NCI-H460 (cell line): ENCODE measurements at regions not wholly inside any gene's neighbourhood (a gene's known extent, or its start where the extent isn't known, plus 50 kb on each side); places are given as distances from the start of the nearest gene placed in this dataset.
A peak's percentile ranks its signal among the peaks of the same experiment; 100 is the strongest.

ENCODE experiments used
- DNase-seq: peaks from one replicate; pipeline ENCODE4 v3.0.0-alpha.2; 2016; ENCODE audit warnings: low read depth; ENCODE audit errors: extremely low read depth

- no peak for DNase-seq
Measured at GRCh38 chr6:145169726-145170224, 565.5 kb downstream of the EPM2A start.

DNA sequence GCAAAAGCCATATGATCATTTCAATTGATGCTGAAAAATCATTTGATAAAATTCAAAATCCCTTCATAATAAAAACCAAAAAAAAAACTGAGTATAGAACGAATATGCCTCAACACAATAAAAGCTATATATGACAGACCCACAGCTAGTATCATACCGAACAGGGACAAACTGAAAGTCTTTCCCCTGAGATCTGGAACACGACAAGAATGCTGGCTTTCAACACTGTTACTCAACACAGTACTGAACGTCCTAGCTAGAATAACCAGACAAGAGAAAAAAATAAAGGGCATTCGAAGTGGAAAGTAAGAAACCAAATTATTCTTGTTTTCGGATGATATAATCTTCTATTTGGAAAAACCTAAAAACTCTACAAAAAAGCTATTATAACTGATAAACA, 559.9 kb downstream of the EPM2A start:
- DNase-seq = no peak

- DNase-seq = no peak
Measured at GRCh38 chr6:145178391-145178790, 556.9 kb downstream of the EPM2A start.

- no peak for DNase-seq
Measured at GRCh38 chr6:145187491-145188206, 547.7 kb downstream of the EPM2A start.

DNA sequence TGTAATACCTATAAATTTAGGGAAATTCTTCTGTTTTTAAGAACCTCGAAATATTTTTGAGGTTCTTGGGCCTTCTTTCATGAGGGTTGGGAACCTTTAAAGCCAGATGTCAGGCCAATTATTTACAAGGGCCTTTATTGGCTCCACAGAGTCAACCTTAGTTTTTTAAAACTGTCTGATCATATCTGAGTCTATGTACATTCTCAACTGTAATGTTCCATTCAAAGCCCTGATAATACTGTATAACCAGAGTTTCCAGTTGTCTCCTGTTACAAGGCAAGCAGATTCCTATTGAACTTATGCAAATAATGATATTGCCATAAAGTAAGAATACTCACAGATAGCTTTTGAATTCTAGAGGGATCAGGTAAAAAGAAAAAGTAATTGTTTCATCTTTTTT, 545.5 kb downstream of the EPM2A start:
- DNase-seq = no peak

DNA sequence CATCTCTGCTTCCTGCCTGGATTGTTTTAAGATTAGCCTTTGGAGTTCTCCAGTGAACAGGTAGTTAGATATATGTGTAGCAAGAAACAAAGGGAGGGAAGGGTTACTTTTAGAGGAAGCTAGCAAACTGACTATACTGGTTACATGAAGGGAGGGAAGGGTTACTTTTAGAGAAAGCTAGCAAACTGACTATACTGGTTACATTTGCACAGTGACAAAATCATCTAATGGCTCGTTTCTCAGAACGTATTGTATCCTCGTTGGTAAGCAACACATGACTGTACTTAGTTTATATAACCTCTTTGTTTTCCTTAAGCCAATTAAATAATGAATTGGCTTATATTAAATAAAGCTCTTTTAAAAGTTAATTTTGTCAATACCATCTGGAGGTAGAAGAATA, 540.9 kb downstream of the EPM2A start:
- DNase-seq = no peak

GRCh38 chr6:145199961-145200360, 535.4 kb downstream of the EPM2A start:
- DNase-seq = peak; percentile 73

- DNase-seq = no peak
Measured at GRCh38 chr6:145204301-145204700, 531.0 kb downstream of the EPM2A start.

DNA sequence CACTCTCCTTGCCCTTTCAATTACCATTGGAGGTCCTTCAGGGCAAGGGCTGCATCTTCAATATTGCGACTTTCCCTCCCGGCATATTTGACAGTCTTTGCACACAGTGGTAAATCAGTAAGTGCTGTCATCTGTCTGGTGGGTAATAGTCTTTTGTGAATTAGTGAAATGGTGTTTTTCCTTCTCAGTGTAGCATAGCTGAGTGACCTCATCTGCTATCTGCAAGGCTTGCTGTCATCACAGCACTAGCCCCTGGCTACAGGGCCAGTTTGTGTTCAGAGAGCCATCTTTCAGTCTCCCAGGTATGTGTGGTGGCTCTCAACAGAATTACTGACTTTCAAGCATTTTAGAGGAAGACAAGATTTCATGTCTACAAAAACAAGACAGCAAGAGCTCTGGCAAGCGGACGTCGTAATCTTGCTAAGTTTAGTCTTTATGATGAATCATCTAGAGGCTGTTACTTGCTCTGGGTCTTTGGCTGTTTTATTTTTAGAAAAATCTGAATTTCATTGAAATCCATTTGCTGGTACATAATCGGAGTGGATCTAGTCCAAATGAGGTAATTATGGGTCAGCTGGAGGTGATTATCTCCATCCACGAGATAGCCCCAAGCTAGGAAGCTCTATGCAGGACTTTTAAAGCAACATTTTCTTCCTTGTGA, 528.9 kb downstream of the EPM2A start:
- DNase-seq = no peak

DNA sequence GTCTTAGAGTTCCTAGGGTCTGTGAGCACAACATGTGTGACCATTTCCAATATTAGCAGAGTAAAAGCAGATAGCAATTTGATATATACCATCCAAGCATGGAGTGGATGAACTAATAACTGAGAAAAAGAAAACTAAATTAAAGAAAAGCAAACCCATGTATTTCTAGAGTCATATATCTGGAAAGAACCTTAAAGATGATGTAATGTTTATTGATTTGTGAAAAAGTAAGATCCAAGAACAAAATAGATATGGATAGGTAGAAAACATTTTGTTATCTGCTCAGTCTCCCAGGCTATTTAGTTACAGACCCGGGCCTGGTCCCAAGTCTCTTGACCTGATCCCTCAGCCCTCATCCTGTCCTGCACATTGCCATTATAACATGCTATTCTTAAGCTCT, 526.8 kb downstream of the EPM2A start:
- DNase-seq = no peak

DNA sequence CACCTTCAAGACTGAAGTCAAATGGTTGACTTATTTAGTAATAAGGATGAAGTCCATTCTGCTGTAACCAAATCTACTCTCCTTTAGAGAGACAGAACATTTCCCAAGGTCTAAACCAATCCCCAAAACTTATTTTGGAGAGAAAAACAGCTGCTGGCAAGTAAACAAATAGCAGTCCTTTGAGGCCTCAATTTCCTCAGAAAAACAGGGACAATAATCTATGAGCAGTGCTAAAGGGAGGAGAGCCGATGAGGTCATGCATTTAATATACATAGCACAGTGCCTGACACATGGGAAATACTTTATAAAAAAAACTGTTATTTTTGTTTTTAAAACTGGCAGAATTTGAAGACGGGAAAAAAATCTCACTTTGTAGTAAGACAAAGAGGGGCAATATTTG, 526.0 kb downstream of the EPM2A start:
- no peak for DNase-seq

- no peak for DNase-seq
Measured at GRCh38 chr6:145212813-145213212, 522.5 kb downstream of the EPM2A start.

DNA sequence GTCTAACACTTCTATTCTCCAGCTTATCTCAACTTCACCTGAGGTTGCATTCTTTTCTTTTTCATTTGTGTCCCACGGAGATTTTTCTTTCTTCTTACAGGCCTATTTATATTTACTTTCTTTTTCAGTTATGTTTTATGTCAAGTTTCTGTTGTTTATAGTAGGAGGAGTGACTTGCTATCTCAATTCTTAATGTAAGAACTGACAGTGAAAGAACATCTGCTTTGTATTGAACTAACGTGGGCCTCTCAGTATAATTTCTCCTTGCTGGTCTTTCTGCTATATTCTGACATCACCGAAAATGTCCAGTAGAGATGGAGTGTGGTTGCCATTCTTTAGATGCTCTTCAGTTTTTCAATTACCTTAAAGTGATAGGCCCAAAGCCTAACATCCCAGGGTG, 521.7 kb downstream of the EPM2A start:
- DNase-seq = no peak

- peak; percentile 26 for DNase-seq
Measured at GRCh38 chr6:145214570-145214969, 520.8 kb downstream of the EPM2A start.

DNA sequence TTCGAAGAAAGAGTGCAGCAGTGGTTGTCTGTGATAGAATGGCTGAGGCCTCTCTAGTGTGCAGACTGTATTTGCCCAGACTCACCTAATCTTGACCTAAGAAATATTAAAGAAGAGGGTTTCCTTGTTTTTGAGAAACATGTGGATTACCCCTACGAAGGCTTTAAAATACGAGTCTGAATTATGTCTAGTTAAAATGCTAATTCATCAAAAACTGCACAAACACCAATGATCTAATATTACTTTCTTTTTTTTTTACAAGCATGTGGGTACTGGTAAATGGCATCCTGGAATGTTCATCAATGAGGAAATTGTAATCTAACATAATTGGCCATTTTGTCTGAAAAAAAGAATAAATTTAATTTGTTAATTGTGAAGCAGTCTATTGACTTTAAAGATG, 510.9 kb downstream of the EPM2A start:
- DNase-seq = no peak

DNA sequence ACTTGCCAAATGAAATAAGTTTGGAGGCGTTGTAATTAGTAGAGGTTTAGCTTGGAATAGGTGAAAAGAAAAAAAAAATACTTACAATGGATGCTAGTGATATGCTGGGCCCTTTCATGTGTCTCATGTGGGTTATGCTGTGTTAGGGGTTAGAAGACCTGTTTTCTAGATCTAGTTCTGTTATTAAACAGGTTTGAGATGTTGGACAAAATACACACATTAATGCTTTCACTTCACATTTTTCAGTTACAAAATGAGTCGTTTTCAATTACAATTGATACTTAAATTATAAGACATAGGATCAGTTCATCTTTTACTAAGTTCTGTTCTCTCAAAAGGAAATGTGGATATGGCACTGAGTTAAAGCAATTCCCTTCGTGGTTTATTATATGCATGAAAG, 509.8 kb downstream of the EPM2A start:
- DNase-seq = no peak

DNA sequence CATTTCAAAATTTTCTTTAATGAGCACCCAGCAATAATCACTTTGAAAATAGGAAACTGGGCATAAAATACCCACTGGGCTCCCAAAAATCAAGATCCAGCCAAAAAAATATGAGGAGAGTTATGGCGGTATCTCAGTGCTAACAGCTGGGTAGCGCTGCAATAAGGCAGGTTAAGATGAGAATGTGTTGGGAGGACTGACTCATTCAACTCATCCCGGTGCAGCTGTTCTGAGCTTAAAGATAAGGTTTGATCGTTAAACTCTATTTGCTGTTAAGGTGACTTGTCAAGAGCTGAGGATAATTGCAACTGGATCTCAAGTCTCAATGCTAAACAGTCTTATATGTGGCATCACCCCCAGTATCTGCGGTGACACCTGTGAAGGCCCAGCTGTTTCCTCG, 507.7 kb downstream of the EPM2A start:
- DNase-seq = no peak

- DNase-seq = no peak
Measured at GRCh38 chr6:145228962-145229582, 506.2 kb downstream of the EPM2A start.

- no peak for DNase-seq
Measured at GRCh38 chr6:145233955-145234354, 501.4 kb downstream of the EPM2A start.

- no peak for DNase-seq
Measured at GRCh38 chr6:145235207-145235606, 500.1 kb downstream of the EPM2A start.

GRCh38 chr6:145238787-145239186, 496.5 kb downstream of the EPM2A start:
- no peak for DNase-seq

DNA sequence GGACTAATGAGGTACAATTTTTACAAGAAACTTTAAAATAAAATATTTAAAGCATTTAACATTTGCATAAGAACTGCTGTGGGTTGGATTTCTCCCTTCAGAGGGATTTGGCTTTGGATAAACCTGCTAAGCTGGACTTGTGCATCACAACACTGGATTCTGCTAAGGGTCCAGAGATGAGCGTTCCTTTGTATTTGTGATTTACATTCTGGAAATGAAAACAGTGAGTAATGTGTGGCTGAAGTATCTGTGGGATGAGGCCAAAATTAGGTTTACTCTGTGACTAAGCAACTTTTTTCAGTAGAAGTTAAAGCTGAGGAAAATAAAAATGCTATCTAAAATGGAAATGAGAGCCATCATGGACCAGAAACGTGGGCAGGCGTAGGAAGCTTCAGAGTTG, 494.3 kb downstream of the EPM2A start:
- peak; percentile 15 for DNase-seq
